ENCODE measurements at regions not wholly inside any gene's neighbourhood (a gene's known extent, or its start where the extent isn't known, plus 50 kb on each side); places are given as distances from the start of the nearest gene placed in this dataset.
"Not testable (repeated sequence)": the region's sequence is repeated elsewhere in the genome, so short reads cannot be mapped to it uniquely, and the experiment has no call there.

DNA sequence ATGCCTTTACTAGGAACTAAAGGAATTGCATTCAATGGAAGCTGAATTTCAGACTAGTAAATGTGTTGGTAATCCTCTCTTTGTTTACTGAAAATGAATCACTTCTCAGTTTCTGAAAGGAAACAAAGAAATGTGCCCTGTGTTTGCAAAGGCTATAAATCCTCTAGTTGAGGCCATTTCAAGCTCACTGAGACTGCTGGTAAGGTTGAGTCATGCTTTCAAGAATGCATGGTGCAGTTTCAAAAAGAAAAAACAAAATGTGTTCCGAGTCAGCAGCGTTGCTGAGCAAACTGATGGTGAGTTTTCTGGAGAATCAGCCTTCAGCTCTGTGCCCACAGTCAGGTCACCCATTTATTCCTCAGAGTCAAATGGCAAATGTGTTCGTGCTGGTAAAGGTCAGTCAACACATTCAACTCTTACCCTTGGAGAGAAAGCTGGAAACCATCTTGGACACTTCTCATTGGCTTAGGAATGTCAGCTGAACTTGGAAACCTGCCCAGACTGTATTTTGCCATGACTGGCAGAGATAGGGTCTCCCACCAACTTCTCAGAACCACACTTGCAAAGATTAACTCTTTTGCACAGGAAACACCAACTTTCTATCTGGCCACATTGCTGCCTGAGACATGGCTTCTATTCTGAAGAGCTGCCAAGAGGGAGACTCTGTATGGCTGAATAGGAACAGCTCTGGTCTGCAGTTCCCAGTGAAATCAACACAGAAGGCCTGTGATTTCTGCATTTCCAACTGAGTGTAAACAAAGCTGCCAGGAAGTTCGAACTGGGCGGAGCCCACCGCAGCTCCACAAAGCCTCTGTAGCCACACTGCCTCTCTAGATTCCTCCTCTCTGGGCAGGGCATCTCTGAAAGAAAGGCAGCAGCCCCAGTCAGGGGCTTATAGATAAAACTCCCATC is 484.4 kb downstream of the ATP23 start:
- DNase-seq = peak; percentile 80

GRCh38 chr12:58426437-58426836 is 485.1 kb downstream of the ATP23 start:
- DNase-seq = not testable (repeated sequence)

DNA sequence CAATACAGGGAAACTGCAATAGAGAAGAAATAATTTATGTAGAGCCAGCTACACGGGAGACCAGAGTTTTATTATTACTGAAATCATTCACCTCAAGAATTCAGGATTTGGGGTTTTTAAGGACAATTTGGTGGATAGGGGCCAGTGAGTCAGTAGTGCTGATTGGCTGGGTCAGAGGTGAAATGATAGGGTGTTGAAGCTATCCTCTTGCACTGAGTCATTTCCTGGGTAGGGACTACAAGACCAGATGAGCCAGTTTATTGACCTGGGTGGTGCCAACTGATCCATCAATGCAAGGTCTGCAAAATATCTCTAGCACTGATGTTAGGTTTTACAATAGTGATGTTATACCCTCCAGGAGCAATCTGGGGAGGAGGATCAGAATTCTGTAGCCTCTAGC is 486.3 kb downstream of the LRIG3 start:
- no peak for DNase-seq

DNA sequence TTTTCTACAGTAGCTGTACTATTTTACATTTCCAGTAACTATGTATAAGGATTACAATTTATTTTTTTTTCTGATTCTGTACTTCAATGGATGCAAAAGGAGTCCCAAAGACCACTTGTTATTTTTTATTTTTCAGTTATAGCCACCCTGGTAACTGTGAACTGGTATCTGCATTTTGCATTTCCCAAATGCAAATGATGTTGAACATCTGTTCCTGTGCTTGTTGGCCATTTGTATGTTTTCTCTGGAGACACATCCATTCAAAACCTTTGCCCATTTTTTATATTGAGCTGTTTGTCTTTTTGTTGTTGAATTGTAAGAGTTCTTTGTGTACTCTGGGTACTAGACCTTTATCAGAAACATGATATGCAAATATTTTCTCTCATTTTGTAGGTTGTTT is 485.6 kb downstream of the LRIG3 start:
- DNase-seq = no peak

DNA sequence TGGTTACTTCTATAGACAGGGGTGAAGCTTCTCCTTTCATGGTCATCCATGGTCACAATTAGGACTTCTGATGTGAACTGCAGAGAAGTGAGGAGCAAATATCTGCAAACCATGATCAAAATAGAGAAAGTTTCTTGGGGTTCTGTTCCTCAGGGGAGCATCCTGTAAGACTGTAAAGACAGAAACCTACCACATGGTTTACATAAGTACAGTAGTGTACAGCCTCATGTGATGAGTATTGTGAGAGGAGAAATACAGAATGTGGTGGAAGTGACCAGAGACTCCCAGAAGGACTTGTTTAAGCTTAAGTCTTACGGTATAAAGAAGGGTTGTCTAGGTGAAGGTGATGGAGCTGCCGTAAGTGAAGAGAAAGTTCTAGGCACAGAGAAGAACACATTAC is 484.7 kb downstream of the LRIG3 start:
- no peak for DNase-seq

DNA sequence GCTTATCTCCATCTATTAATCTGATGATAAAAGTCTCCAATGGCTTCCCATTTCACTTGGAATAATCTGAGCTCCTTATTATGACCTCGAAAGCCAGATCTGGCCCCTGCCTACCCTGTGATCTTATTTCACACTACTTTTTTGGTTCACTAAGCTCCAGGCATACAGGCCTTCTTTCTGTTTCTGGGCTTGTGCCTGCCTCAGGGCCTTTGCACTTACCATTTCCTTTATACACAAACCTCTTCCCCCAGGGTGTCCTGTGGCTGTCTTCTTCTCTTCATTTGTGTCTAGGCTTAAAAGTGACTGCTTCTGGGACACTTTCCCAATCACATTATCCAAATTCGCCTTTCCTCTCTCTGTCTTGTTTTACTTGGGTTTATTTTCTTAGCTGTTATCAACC is 478.8 kb downstream of the LRIG3 start:
- no peak for DNase-seq

GRCh38 chr12:58443273-58443980 is 476.9 kb downstream of the LRIG3 start:
- no peak for DNase-seq

DNA sequence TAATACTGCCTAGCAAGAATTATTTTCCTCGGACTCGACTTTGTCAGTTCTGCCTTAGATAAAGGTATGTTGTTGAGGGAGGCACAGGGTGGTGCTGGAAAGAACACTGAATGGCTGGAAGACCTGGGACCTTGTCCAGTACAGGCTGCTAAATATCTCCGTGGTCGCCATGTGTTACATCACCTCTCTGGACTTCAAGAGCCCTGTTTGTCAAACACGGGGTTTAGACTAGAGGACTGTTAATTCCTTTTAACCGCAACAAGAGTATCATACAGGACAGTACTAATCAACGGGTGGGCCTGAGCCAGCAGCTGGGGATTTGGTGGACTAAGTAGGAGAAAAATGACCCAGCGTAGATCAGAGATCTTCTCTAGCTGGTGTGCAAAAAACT is 476.3 kb downstream of the LRIG3 start:
- no peak for DNase-seq

- no peak for DNase-seq
Measured at GRCh38 chr12:58450868-58451482, 469.3 kb downstream of the LRIG3 start.

GRCh38 chr12:58452546-58452945 is 467.8 kb downstream of the LRIG3 start:
- DNase-seq = no peak

GRCh38 chr12:58453306-58453705 is 467.0 kb downstream of the LRIG3 start:
- DNase-seq = no peak

- DNase-seq = no peak
Measured at GRCh38 chr12:58455136-58455535, 465.2 kb downstream of the LRIG3 start.

DNA sequence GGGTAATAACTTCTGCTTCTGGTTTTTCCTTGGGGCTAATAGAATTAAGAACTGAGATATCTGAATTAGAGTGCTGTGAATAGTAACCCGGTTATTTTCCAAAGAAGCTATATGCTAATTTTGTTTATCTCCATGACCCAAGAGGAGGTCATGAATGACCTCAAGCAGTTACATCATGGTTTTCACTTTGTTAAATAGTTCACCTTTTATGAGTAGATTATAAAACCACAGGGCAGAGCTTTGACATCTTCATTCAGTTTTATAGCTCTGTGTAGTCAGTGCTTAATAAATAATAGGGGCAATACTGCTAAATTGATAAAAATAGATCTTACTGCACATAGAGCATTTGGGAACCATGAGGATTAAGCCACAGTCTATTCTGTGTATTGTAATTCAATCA is 462.2 kb downstream of the LRIG3 start:
- DNase-seq = no peak

DNA sequence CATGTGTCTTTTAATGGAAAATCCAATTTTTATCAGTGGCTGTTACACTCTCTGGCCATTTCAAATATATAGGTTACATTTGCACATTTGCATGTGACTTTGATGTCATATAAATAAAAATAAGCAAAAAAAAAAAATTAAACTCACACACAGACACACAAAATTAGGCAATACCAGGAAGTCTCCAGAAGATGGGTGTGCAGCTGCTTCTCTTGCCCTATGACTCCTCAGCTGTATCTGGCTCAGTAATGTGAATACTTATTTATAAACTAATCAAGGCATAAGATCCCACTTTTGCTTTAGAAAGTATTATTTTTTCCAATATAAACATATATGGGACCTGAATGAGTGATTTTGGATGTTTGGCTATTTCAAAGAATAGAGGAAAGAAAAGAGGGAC is 461.1 kb downstream of the LRIG3 start:
- no peak for DNase-seq

DNA sequence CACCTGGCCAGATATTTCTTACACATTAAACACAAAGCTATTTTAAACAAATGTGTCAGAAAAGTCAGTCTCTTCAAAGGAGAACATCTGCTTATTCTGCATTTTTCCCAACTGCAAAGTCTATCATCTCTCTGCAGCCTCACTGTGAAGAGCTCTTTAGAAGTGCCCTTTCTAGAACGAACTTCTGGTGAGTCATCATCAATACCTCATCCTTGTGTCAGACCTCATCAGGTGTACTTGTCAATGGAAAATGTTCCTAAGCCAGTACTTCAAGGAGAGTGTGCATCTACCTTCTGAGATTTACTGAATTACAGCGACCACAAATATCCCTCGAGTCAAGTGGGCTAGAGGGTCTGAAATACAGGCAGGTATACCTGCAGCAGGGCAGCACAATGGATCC is 457.3 kb downstream of the LRIG3 start:
- no peak for DNase-seq

- no peak for DNase-seq
Measured at GRCh38 chr12:58465418-58465817, 454.9 kb downstream of the LRIG3 start.

DNA sequence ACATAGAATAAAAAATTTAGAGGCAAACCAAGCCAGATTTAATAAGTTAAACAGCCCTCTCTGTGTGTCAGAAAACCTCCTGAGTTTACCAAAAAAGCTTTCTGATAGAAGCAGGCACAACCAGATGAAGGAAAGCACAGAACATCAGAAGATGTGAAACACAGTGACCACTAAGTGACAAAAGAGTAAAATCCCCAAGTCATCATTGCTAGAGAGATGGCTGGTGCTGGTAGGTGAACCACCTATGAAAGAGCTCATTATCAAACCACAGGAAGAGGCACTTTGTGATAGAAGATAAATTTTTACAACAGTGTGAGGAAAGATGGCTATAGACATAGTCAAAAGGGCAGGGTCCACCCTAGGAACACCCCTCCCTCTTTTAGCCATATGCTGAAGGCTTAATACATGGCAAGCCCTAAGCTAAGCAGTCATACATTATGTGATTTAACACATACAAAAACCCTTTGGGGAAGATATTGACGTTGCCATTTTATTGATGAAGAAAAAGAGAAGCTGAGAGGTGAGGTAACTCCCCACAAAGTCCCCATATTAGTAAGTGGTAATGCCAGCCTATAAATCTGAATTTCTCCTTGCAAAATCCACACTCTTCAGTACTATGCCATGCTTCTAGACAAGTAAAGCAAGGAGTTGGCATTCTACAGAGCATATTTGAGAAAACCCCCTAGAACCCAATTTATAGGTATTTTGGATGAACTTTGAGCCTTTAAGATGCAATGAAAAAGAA is 449.9 kb downstream of the LRIG3 start:
- DNase-seq = no peak

- DNase-seq = no peak
Measured at GRCh38 chr12:58479401-58479800, 440.9 kb downstream of the LRIG3 start.

DNA sequence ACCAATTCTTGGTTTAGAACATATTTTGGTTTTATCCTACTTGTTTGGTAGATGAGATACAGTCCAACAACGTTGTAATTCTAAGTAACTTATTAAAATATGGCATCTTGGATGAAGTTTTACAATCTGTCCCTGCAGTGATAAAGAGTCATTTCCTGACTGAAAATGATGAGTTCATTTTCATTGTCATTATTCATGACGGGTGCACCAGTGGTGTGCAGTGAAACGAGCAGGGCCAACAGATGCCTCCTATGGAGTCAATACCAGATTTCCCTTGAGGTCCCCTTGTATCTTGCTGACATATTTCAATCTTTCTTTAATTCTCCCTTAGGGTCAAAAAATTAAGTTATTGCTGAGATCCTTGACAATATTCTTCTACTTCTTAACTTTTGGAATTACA is 438.5 kb downstream of the LRIG3 start:
- no peak for DNase-seq

- DNase-seq = no peak
Measured at GRCh38 chr12:58487255-58487654, 433.0 kb downstream of the LRIG3 start.

DNA sequence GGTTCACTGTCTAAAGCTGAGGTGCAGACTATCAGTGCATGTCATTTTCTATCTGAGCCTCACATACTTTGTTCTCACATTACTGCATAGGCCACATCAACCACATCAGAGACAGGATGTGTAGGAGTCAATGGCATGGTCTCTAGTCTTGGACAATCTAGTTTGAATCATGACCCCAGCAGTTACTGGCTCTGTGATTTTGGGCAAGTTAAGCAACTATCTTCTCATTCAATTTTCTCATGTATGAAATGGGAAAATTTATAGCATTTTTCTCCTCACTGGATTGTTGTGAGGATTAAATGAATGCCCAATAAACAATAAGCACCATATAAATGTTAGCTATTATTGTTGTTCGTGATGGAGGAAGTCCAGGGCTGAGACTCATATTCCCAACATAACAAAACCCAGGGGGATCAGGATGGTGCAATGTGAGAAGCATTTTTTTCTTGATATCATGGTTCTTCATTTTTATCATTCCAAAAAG is 432.6 kb downstream of the LRIG3 start:
- no peak for DNase-seq

DNA sequence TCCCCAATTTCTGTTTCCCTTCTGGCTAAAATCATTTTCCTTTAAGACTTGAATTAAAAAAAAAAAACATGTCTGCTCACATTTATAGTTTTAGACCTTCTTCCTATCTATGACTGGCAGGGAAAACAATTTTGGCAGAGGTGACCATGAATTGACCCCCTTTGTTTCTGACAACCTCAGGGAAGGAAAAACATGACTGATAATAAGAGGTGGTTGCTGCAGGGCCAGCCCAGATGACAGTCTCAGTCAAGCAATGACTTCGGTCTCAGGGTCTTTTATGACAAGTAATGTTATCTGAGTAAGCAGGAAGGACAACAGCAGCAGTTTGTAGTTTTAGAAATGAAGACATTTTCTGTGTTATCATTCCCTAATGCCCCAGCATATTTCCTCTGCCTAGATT is 430.9 kb downstream of the LRIG3 start:
- no peak for DNase-seq

All from skin of body (tissue), 1 donor.